Fibroblast of lung (primary cell): ENCODE measurements at regions not wholly inside any gene's neighbourhood (a gene's known extent, or its start where the extent isn't known, plus 50 kb on each side); places are given as distances from the start of the nearest gene placed in this dataset.

Experiments used
- DNase-seq, 2 donors: peaks; one replicate each; pipeline versions ENCODE4 v3.0.0 to v3.0.0-alpha.2; 2010; ENCODE audit warnings: low read depth in 2 of 2
- H2AFZ ChIP-seq: 2 replicates; pipeline ENCODE4 v1.5.1; 2012; ENCODE audit warnings: low read length, control low read depth, inconsistent platforms
- H3K27ac ChIP-seq: 2 replicates; pipeline ENCODE4 v1.5.1; 2011; ENCODE audit warnings: low read length, control low read depth; ENCODE audit not compliant: insufficient read depth
- H3K27me3 ChIP-seq: 2 replicates; pipeline ENCODE4 v1.5.1; 2011; ENCODE audit warnings: mild to moderate bottlenecking, low read length; ENCODE audit not compliant: control insufficient read depth, insufficient read depth
- H3K36me3 ChIP-seq: 2 replicates; pipeline ENCODE4 v1.5.1; 2011; ENCODE audit warnings: low read length; ENCODE audit not compliant: control insufficient read depth, insufficient read depth
- H3K4me1 ChIP-seq: 2 replicates; pipeline ENCODE4 v1.5.1; 2011; ENCODE audit warnings: low read length; ENCODE audit not compliant: control insufficient read depth, insufficient read depth; ENCODE audit errors: extremely low read depth
- H3K4me2 ChIP-seq: 2 replicates; pipeline ENCODE4 v1.5.1; 2011; ENCODE audit warnings: low read length, control low read depth; ENCODE audit not compliant: insufficient read depth; ENCODE audit errors: extremely low read depth
- H3K4me3 ChIP-seq, 4 experiments: fragments of 200-600 bp in 1 of 4; sonication (generic) in 1 of 4; replicated peaks in 1 of 4; 2 replicates each; pipeline ENCODE4 v1.5.1; 2011 to 2016; ENCODE audit warnings: low read length in 4 of 4, low read depth in 3 of 4, mild to moderate bottlenecking in 3 of 4, control low read depth in 2 of 4, inconsistent platforms in 1 of 4, mixed read lengths in 1 of 4; ENCODE audit not compliant: insufficient read depth in 1 of 4; ENCODE audit errors: control extremely low read depth in 1 of 4
- H3K79me2 ChIP-seq: 2 replicates; pipeline ENCODE4 v1.5.1; 2012; ENCODE audit warnings: mild to moderate bottlenecking, low read length, inconsistent platforms; ENCODE audit not compliant: control insufficient read depth, insufficient read depth
- H3K9ac ChIP-seq: 2 replicates; pipeline ENCODE4 v1.5.1; 2011; ENCODE audit warnings: mild to moderate bottlenecking, low read length, control low read depth; ENCODE audit not compliant: insufficient read depth
- H3K9me3 ChIP-seq: 2 replicates; pipeline ENCODE4 v1.5.1; 2012; ENCODE audit warnings: low read depth, low read length; ENCODE audit not compliant: control insufficient read depth, insufficient read depth
- H4K20me1 ChIP-seq: 2 replicates; pipeline ENCODE4 v1.5.1; 2011; ENCODE audit warnings: low read length; ENCODE audit not compliant: control insufficient read depth, insufficient read depth; ENCODE audit errors: extremely low read depth
- EZH2 ChIP-seq: IDR thresholded peaks from 2 replicates; pipeline ENCODE4 v1.5.1; 2012; ENCODE audit warnings: low read length, control low read depth, mild to moderate bottlenecking; ENCODE audit errors: missing control alignments
- TF ChIP-seq, protein P1 (sequence below), 2 donors: IDR thresholded peaks in 1 of 2; conservative IDR thresholded peaks in 1 of 2; 1 replicate in 1 of 2; 2 replicates in 1 of 2; pipeline ENCODE4 v1.5.1; 2011 to 2012; ENCODE audit warnings: low read length in 2 of 2, control low read depth in 1 of 2, inconsistent platforms in 1 of 2, low read depth in 1 of 2, mild to moderate bottlenecking in 1 of 2

DNA sequence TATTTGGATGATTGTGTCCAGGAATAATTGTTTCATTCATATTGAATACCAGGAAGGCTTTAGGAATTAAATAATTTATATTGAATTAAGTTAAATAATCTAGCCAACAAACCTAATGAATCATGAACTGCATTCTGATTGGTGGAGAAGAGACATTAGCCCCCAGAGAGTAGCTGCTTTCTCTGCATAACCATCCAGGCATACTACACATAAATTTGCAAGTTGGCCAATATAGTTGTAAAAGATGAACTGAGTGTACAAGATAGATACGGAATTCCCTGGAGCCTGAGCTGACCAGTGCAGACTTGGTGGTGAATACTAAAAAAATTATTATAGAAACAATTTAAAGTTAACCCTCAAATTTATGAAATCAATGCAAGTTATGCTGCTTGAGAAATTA is 311.8 kb upstream of the KIF2A start:
- Histone ChIP-seq H4K20me1 (no peaks in the 10 kb centered on the region), H3K36me3 (no peaks in the 10 kb centered on the region), H3K4me1 (no peaks in the 10 kb centered on the region), H3K4me3 (no peak overlapping the region), H3K79me2 (no peaks in the 10 kb centered on the region), H3K9ac (no peak overlapping the region), H3K9me3 (no peaks in the 10 kb centered on the region), H3K27ac (no peak overlapping the region), H3K27me3 (no peaks in the 10 kb centered on the region), H2AFZ (no peak overlapping the region), H3K4me2 (no peak overlapping the region)
- DNase-seq = no peak
- no peak for TF ChIP-seq EZH2
- TF ChIP-seq, protein P1, sequence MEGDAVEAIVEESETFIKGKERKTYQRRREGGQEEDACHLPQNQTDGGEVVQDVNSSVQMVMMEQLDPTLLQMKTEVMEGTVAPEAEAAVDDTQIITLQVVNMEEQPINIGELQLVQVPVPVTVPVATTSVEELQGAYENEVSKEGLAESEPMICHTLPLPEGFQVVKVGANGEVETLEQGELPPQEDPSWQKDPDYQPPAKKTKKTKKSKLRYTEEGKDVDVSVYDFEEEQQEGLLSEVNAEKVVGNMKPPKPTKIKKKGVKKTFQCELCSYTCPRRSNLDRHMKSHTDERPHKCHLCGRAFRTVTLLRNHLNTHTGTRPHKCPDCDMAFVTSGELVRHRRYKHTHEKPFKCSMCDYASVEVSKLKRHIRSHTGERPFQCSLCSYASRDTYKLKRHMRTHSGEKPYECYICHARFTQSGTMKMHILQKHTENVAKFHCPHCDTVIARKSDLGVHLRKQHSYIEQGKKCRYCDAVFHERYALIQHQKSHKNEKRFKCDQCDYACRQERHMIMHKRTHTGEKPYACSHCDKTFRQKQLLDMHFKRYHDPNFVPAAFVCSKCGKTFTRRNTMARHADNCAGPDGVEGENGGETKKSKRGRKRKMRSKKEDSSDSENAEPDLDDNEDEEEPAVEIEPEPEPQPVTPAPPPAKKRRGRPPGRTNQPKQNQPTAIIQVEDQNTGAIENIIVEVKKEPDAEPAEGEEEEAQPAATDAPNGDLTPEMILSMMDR (conservative IDR thresholded peaks at IDR 0.05 in 1 of 2, IDR thresholded peaks at IDR 0.05 in 1 of 2; ENCODE audit: low read depth in 1 of 2, low read length in 2 of 2) = no peak

DNA sequence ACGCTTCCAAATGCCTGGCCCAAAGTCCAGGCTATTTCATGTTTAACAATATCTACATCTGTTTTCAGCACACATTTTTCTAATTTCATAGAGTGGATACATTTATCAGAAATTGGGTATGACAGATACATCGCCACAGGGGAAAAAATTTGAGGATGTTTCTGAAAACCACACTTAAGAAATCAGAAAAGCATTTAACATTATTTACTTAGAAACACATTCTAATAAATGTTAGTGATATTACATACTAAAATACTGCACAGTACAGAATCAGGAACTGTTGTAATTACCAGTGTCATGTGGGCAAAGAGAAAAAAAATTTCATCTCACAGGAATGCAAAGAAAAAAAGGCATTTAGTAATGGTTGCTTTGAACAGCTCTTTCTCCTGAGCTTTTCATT is 310.5 kb upstream of the KIF2A start:
- no peak for DNase-seq
- no peak overlapping the region for H3K4me3 ChIP-seq
- H3K79me2 ChIP-seq = no peaks in the 10 kb centered on the region

DNA sequence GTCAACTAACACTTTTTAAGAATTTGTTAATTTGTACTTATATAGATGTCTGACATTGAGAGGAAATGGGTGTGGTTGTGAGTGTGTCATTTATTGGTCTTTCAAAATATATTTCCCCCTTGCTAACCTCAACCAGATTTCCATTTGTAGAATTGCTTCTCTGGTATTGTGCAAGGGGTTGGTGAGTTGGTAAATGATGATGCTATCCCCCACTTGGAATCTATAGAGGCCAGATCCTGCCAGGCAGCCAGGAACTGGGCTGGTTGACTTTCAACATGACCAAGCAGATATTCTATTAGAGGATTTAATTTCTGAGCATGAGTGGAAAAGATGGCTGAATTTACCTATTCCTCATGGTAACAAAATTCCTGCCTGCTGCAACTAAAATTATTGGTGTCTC is 306.6 kb upstream of the KIF2A start:
- H3K27me3 ChIP-seq = no peaks in the 10 kb centered on the region
- no peaks in the 10 kb centered on the region for H3K4me1 ChIP-seq
- H3K27ac ChIP-seq = no peak overlapping the region
- H3K36me3 ChIP-seq = no peaks in the 10 kb centered on the region
- H2AFZ ChIP-seq = no peak overlapping the region
- no peak for DNase-seq
- H3K4me2 ChIP-seq = no peak overlapping the region
- no peaks in the 10 kb centered on the region for H3K79me2 ChIP-seq
- H3K9ac ChIP-seq = no peak overlapping the region
- no peak overlapping the region for H3K4me3 ChIP-seq
- no peaks in the 10 kb centered on the region for H4K20me1 ChIP-seq
- TF ChIP-seq, protein P1 (conservative IDR thresholded peaks at IDR 0.05 in 1 of 2, IDR thresholded peaks at IDR 0.05 in 1 of 2; ENCODE audit: low read depth in 1 of 2, low read length in 2 of 2) = no peak
- no peak for TF ChIP-seq EZH2
- H3K9me3 ChIP-seq = no peaks in the 10 kb centered on the region

More for the DNA sequence above, 310.5 kb upstream of the KIF2A start:
- Histone ChIP-seq H2AFZ (no peak overlapping the region), H3K27ac (no peak overlapping the region), H3K9ac (no peak overlapping the region), H3K36me3 (no peaks in the 10 kb centered on the region), H4K20me1 (no peaks in the 10 kb centered on the region), H3K4me1 (no peaks in the 10 kb centered on the region), H3K4me2 (no peak overlapping the region), H3K27me3 (no peaks in the 10 kb centered on the region), H3K9me3 (no peaks in the 10 kb centered on the region)
- TF ChIP-seq, protein P1 (conservative IDR thresholded peaks at IDR 0.05 in 1 of 2, IDR thresholded peaks at IDR 0.05 in 1 of 2; ENCODE audit: low read depth in 1 of 2, low read length in 2 of 2) = no peak
- TF ChIP-seq EZH2 = no peak
